SK-N-MC (cell line): ENCODE measurements at regions not wholly inside any gene's neighbourhood (a gene's known extent, or its start where the extent isn't known, plus 50 kb on each side); places are given as distances from the start of the nearest gene placed in this dataset.
A peak's percentile ranks its signal among the peaks of the same experiment; 100 is the strongest.

Experiments used
- DNase-seq: peaks from one replicate; pipeline ENCODE4 v3.0.0-alpha.2; 2011; ENCODE audit warnings: low read depth, low spot score
- H3K27ac ChIP-seq: fragments of 200-600 bp; sonication (generic); 2 replicates; pipeline ENCODE4 v1.5.1; 2016; ENCODE audit warnings: mixed run types
- H3K36me3 ChIP-seq: fragments of 200-600 bp; sonication (generic); 2 replicates; pipeline ENCODE4 v1.6.1; 2017; ENCODE audit warnings: antibody characterized with exemption, low read length, mixed read lengths; ENCODE audit not compliant: insufficient read depth
- H3K4me3 ChIP-seq: fragments of 200-600 bp; sonication (generic); 2 replicates; pipeline ENCODE4 v1.5.1; 2016
- H3K9ac ChIP-seq: fragments of 200-600 bp; sonication (generic); 2 replicates; pipeline ENCODE4 v1.8.0; 2017; ENCODE audit warnings: mixed run types, mixed read lengths; ENCODE audit not compliant: insufficient read length
- H3K9me3 ChIP-seq: fragments of 200-600 bp; sonication (generic); 2 replicates; pipeline ENCODE4 v1.6.1; 2017; ENCODE audit warnings: low read depth, mild to moderate bottlenecking, antibody characterized with exemption, low read length, moderate library complexity, mixed read lengths
- EZH2 ChIP-seq: fragments of 200-600 bp; sonication (generic); IDR thresholded peaks from one replicate; pipeline ENCODE4 v1.6.1; 2017; ENCODE audit warnings: antibody characterized with exemption
- FOXP2 ChIP-seq: optimal IDR thresholded peaks from 2 replicates; pipeline ENCODE3; 2011; ENCODE audit warnings: mild to moderate bottlenecking, moderate library complexity; ENCODE audit not compliant: insufficient read depth; ENCODE audit errors: extremely low read length, control extremely low read depth
- POLR2AphosphoS5 ChIP-seq: IDR thresholded peaks from 2 replicates; pipeline ENCODE4 v1.6.1; 2012; ENCODE audit warnings: mild to moderate bottlenecking, low read depth, low read length, borderline replicate concordance

DNA sequence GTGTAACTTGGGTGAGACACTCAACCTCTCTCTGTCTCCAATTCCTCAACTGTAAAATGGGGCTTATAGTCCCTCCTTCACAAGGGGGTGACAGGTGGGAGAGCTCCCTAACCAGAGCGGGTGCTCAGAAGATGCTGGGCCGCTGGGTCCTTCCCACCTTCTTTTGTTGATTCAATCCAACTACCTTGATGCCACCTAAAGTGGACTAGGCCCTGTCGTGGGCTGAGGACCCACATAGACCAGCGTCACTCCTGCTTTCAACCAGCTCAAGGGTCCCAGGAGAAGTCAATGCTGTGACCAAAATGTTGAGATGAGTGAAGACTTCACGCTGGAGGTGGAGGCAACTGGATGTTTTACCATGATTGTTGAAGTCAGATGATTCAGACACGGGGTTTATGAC, 72.7 kb upstream of the WNT11 start:
- Histone ChIP-seq H3K9ac (no peak overlapping the region), H3K36me3 (no peaks in the 10 kb centered on the region), H3K27ac (no peak overlapping the region), H3K4me3 (no peak overlapping the region), H3K9me3 (no peaks in the 10 kb centered on the region)
- DNase-seq = no peak
- TF ChIP-seq EZH2 = no peak
- TF ChIP-seq FOXP2 = no peak
- TF ChIP-seq POLR2AphosphoS5 = no peak

GRCh38 chr11:76278526-76278925, 72.2 kb upstream of the WNT11 start:
- no peak for TF ChIP-seq POLR2AphosphoS5
- no peak for TF ChIP-seq FOXP2
- TF ChIP-seq EZH2 = no peak
- Histone ChIP-seq H3K36me3 (no peaks in the 10 kb centered on the region), H3K9me3 (no peaks in the 10 kb centered on the region), H3K27ac (no peak overlapping the region), H3K4me3 (no peak overlapping the region), H3K9ac (no peak overlapping the region)
- DNase-seq = no peak

DNA sequence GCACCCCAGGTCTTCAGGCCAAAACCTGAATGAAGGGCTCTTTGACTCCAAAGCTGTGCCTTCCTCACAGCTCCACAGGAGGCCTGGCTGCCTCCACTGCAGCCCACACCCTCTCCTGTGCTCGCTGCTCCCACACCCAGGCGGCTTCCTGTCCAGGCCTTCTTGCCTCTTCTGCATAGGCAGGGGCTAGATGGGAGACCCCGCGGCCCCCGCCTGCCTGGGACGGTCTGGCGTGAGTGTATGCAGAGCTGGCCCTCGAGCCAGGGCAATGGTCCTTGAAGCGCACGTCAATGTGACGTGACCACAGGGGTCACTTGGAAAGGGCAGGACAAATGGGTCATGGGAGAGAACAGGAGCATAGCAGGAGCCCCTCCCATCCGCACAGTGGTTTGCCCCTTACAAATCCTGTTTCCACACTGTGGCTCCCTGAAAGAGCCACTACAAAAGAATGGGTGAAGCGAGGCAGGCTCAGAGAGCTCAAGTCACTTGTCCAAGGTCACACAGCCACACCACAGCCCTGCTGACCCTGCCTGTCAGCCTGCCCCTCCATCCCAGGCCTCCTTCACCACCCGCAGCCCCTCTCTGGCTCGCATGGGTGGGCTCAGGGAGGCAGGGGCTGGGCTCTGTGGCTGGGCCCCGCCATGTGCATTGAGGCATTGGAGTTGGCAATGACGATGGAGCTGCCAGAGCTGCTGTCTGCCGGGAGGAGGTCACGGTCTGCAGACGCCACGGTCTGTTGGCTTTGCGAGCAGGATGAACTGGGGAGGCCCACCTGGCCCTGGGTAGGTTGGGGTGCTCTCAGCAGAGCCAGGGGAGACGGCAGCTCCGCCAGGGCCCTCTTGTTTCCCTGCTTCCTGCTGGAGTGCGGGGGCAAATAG, 71.2 kb upstream of the WNT11 start:
- no peak for DNase-seq
- H3K27ac ChIP-seq = no peak overlapping the region
- H3K36me3 ChIP-seq = no peaks in the 10 kb centered on the region
- H3K4me3 ChIP-seq = no peak overlapping the region
- H3K9ac ChIP-seq = no peak overlapping the region
- no peaks in the 10 kb centered on the region for H3K9me3 ChIP-seq
- TF ChIP-seq POLR2AphosphoS5 (no peak), FOXP2 (no peak), EZH2 (no peak)

DNA sequence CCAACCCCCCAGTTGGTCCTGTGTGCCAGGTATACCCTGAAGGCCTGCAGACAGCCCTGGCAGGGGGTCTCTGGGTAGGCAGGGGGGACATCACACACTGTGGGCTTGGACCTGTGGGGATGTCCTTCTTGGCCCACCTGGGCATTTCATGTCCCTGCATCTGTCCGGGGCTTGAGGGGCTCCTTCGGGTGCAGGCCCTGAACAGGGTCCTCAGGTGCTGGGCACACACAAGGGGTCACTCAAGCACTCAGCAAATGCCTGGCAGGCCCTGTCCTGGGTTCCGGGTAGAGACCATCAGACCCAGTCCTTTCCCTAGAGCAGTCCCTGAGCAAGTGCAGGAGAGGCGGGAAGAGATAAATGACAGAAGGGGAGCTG, 70.5 kb upstream of the WNT11 start:
- no peak overlapping the region for H3K9ac ChIP-seq

GRCh38 chr11:76276046-76276780, 69.9 kb upstream of the WNT11 start:
- no peak overlapping the region for H3K4me3 ChIP-seq
- TF ChIP-seq POLR2AphosphoS5 (no peak), FOXP2 (no peak), EZH2 (no peak)
- no peak overlapping the region for H3K9ac ChIP-seq
- DNase-seq = no peak
- H3K36me3 ChIP-seq = no peaks in the 10 kb centered on the region
- H3K9me3 ChIP-seq = no peaks in the 10 kb centered on the region
- no peak overlapping the region for H3K27ac ChIP-seq

More for the DNA sequence above, 70.5 kb upstream of the WNT11 start:
- no peak for TF ChIP-seq EZH2
- TF ChIP-seq POLR2AphosphoS5 = no peak
- no peak for TF ChIP-seq FOXP2
- Histone ChIP-seq H3K9me3 (no peaks in the 10 kb centered on the region), H3K27ac (no peak overlapping the region), H3K36me3 (no peaks in the 10 kb centered on the region), H3K4me3 (no peak overlapping the region)
- DNase-seq = no peak

GRCh38 chr11:76275446-76275845, 69.1 kb upstream of the WNT11 start:
- H3K9me3 ChIP-seq = no peaks in the 10 kb centered on the region
- H3K27ac ChIP-seq = no peak overlapping the region
- H3K36me3 ChIP-seq = no peaks in the 10 kb centered on the region
- DNase-seq = no peak
- no peak overlapping the region for H3K9ac ChIP-seq
- TF ChIP-seq EZH2 = no peak
- TF ChIP-seq POLR2AphosphoS5 = no peak
- no peak for TF ChIP-seq FOXP2
- H3K4me3 ChIP-seq = no peak overlapping the region

GRCh38 chr11:76271068-76271467, 64.8 kb upstream of the WNT11 start:
- Histone ChIP-seq H3K4me3 (no peak overlapping the region), H3K9ac (no peak overlapping the region), H3K36me3 (no peaks in the 10 kb centered on the region), H3K27ac (no peak overlapping the region), H3K9me3 (no peaks in the 10 kb centered on the region)
- TF ChIP-seq EZH2 = no peak
- no peak for TF ChIP-seq FOXP2
- TF ChIP-seq POLR2AphosphoS5 = no peak
- no peak for DNase-seq

- DNase-seq = peak; percentile 18
- Histone ChIP-seq H3K9ac (no peak overlapping the region), H3K36me3 (no peaks in the 10 kb centered on the region), H3K27ac (peak overlapping the region; percentile 45; the same call in 1 of the 2 replicates), H3K9me3 (no peaks in the 10 kb centered on the region), H3K4me3 (no peak overlapping the region)
- TF ChIP-seq POLR2AphosphoS5 (no peak), FOXP2 (no peak), EZH2 (no peak)
Measured at GRCh38 chr11:76270389-76270788, 64.1 kb upstream of the WNT11 start.
